NCI-H774 (cell line): ENCODE measurements at regions not wholly inside any gene's neighbourhood (a gene's known extent, or its start where the extent isn't known, plus 50 kb on each side); places are given as distances from the start of the nearest gene placed in this dataset.
A peak's percentile ranks its signal among the peaks of the same experiment; 100 is the strongest.
"Not testable (repeated sequence)": the region's sequence is repeated elsewhere in the genome, so short reads cannot be mapped to it uniquely, and the experiment has no call there.

Experiments
- DNase-seq: peaks from one replicate; lab custom pipeline; 2025; lab: John Stamatoyannopoulos, UW

DNA sequence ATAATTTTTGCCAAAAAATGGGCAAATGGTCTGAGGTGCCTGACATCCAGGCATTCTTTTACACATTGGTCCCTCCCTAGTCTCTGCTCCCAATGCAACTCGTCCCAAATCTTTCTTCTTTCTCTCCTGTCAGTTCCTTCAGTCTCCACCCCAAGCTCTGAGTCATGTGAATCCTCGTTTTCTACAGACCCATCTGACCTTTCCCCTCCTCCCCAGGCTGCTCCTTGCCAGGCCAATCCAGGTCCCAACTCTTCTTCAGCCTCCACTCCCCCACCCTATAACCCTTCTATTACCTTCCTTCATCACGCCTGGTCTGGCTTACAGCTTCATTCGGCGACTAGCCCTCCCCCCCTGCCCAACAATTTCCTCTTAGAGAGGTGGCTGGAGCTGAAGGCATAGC is 55.3 kb downstream of the BBS10 start:
- not testable (repeated sequence) for DNase-seq

DNA sequence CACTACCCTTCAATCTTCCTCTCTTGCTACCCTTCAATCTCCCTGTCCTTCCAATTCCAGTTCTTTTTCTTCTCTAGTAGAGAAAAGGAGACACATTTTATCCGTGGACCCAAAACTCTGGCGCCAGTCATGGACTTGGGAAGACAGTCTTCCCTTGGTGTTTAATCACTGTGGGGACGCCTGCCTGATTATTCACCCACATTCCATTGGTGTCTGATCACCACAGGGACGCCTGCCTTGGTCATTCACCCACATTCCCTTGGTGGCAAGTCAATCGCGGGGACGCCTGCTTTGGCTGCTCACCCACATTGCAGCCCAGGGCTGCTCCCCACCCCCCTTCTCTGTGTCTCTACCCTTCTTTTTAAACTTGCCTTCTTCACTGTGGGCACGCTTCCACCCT is 55.9 kb downstream of the BBS10 start:
- DNase-seq, result not testable (repeated sequence)

DNA sequence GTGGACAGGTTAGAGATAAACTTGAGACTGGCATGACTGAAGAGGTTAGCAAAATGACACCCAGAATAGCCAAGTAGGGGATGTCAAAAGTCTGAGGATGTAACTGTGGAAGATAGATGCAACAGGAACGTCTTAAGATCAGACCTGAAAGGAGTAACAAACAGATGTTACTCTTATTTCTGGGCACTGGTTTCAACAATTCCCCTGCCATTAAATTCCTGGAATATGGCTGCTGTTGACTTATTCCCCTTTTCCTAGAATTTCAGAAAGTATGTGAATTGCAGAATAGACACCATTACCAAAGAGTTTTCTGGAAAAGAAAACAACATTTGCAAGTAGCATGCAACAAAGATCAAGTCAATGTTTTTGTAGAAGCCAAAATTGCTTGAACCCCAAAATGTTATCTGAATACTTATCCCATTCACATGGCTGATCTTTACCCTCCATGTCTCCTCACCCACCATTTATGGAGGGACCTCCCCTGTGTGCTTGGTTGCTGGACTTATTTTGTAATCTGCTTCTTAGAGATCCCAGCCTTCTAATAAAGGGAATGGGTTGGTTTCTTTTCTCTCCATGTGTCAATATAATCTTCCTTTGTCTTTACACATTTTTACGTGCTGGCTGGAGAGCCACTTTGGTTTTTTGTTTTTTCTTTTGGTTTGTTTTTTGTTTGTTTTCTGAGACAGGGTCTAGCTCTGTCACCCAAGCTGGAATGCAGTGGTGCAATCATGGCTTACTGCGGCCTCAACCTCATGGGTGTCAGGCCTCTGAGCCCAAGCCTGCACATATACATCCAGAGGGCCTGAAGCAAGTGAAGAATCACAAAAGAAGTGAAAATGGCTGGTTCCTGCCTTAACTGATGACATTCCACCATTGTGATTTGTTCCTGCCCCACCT is 57.0 kb downstream of the BBS10 start:
- DNase-seq, result no peak

DNA sequence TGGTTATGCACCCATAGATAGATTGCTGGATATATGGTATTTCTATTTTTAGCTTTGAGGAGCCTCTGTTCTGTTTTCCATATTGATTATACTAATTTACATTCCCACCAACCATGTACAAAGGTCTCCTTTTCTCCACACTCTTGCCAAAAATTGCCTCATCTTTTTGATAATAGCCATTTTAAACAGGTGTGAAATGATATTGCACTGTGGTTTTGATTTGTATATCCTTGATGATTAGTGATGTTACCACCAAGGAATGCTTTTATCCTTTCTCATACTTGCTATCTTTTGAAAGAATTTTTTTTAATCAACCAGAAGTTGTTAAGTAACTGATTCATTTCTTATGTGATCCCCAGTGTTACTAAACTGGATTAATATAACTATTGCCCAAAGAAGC is 60.0 kb downstream of the BBS10 start:
- DNase-seq, result no peak

DNA sequence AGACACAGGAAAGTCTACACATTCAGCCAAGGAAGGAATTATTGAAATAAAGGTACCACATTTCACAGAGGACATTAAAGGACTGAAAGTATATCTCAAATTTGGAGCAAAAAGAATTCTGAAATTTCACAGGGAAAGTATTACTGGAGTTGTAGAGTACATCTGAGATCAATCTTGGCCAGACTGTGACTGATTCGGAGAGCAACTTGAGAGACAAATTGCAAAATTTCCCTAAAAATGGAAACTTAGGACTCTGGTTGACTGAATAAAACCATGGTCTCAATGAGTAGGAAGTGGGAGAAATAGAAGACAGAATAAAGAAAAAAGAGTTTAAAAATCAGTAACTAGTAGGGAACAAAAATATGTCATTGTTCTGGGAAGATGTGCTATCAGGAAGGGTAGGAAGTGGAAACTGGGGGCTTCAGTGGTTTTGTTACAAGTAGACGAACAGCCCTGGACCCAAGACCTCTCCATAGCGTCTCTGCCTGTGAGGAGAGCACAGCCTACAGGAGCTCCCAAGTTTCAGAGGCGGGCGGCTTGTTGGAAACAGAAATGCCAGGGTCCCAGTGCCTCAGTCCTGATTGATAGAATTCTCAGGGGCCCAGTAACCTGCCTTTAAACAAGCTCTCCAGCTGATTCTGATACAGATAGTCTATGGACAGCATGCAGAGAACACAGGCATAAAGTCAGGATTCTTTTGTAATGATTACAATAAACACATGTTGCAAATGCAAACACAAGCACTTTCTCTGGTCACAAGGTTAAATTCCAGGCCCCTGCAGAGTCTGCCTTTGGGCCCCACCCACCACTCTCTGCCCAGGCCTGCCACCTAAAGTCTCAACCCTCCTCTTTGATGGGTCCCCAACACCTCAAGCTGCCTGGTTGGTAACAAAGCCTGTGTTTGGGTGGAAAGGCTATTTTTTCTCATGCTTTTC is 63.1 kb downstream of the BBS10 start:
- DNase-seq, result no peak

DNA sequence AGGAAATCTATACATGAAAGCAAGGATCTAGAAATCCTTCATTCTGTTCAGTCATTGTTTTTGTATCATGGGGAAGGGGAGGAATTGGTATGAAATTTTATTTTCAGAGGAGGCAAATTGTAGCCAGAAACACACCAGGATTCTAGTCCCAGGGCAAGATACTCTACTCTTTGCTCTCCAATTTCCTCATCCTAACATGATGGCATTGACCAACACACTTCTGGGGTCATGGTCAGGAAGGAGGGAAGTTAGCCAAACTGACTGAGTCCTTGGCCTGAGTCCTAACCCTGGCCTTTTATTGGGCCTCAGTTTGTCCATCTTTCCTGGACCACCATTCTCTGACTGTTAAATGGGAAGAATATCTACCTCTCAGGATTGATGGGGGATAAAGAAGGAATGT is 65.5 kb downstream of the BBS10 start:
- DNase-seq, result no peak

DNA sequence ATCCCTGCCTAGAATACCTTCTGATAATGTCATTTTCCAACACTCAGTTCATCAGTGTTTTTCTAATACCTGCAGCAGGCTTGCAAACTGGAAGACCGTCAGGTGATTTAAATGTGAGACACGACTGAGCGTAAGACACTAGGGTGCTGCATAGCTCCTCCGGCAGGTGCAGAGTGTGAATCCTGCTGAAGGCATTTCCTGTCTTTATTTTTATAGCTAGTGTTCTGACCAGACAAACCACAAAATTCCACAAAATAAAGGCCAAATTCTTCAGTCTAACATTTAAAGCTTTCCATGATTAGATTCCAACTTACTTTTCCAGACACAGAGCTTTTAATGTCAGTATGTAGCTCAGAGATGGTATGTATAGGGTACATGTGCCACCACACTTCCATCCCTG is 70.7 kb downstream of the BBS10 start:
- DNase-seq, result no peak

DNA sequence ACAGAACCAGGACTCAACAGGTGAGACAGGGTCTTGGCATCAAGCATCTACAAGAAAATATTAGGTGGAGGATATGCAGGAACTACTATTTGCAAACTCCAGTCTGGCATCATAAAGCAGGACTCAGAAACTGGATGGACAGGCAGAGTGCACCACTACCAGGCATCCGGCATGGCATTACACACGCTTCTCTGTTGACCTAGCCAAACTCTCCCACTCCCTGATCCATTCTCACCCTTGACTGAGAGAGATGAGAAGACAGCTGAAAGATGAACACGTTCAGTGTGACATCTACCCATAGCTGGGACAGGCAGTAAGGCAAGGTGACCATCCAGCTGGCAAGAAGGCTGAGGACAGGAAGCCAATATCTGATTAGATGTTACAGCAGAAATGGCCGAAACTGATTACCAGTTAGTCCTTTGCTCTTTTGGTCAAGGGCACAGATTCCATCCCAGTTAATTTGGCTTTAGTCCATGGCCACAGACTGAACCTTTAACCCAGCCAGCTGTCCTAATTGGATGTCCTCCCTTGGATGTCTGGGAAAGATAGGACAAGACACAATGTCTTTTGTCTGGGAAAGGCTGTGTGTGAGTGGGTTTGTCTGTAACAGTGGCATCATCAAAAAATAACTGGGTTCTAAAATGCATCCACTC is 71.6 kb downstream of the BBS10 start:
- no peak for DNase-seq

DNA sequence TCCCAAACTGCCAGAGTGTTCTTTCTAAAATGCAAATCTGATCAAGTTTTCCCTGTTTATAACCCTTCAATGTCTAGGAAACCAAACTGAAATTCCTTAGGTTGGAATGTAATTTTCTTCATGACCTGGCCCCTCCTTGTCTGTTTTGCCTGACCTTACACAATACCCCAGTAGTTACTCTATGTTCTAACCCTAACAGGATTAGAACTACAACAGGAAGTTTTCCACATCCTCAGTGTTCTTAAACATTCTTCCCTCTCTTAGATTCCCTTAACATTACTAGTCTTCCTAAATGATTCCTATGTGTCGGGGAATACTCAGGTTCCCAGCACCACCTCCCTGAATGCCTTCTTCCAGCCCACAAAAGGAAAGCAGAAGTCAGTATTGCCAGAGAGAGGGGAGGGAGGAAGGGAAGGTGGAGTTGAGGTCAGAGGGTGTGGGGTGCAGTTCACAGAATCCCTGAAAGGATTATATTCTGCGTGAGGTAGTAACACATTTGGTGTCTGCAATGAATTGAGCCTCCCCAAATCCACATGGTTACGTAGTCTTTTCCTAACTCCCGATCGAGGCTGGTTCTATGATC is 72.6 kb downstream of the BBS10 start:
- no peak for DNase-seq

DNA sequence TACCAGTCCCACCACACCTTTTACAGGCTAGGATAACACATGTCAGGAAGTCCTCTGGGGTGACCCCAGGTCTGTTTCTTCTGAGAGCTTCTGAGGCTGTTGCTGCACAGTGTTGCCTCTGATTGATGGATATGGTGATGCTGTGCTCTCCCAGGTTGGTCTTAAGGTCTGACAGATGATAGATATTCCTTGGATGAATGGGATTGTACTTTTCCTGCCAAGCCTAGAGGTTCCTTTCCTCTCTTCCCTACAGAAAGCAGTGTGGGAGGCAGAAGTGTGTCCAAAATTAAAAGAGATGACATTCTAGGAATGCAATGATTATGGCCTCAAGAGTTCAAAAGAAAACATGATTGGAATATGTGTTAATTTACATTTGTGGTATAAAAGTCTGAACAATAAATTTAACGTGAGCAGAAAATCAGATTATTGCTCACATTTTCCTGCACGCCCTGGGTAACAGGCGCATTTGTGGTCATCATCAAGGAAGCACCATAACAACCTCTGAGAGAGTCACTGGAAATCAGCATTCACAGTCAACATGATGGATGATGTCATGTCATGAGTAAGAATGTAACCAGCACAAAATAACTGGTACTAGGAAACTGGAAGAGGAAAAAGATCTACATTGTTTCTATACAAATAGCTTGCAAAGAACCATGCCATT is 73.7 kb downstream of the BBS10 start:
- no peak for DNase-seq

DNA sequence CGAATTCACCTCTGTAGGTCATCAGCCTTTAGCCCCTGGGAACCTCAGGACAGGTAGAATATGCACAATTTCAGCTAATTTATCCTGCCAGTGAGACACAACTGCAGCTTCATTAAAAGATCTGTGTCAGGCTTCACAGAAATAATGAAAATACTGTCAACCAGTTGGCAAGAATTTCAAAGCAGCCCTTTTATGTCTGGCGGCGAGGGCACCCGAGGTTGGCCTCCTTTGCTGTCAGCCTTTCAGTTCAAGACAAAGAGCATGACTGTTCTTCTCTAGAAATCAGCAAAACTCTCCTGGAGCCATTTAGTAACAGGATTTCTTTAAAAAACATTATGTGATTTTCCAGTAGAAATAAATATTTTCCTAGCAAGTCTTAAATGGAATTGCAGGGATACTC is 75.9 kb downstream of the BBS10 start:
- DNase-seq, result no peak

DNA sequence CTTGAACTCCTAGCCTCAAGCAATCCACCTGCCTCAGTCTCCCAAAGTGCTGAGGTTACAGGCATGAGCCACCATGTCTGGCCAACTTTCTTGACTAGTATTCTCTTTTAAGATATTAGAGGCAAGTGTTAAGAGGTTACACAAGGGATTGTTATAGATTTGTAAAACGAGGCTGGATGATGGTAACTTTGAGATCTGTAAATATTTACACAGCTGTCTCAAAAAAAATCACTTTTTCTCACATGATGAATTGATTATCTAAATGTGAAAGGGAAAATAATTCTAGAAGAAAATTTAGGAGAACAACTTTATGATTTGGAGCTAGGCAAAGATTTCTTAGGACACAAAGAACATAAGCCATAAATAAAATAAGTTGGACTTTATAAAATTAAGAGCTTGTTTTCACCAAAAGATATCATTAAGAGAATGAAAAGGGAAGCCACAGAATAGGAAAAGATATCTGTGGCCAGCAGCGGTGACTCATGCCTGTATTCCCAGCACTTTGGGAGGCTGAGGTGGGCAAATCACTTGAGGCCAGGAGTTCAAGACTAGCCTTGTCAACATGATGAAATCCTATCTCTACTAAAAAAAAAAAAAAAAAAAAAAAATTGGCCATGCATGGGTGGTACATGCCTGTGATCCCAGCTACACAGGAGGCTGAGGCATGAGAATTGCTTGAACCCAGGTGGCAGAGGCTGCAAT is 77.4 kb downstream of the BBS10 start:
- peak; percentile 4 for DNase-seq

DNA sequence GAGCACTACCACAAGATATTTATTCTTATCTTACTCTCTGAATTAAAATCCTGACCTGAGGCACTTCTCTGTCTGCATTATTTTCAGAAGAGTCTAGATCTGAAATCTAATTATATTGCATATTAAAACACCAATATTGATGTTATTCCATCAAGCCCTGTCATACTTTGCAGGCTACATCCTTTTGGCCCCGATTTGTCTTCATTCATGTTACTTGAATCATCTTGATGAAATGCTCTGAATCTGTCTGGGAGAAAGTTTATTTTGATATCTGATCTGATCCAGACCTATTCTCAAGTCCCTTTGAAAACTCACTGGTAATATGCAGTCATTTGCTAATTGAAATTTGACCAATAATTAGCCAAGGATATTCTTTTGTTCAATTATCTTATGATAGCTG is 79.9 kb downstream of the BBS10 start:
- no peak for DNase-seq

DNA sequence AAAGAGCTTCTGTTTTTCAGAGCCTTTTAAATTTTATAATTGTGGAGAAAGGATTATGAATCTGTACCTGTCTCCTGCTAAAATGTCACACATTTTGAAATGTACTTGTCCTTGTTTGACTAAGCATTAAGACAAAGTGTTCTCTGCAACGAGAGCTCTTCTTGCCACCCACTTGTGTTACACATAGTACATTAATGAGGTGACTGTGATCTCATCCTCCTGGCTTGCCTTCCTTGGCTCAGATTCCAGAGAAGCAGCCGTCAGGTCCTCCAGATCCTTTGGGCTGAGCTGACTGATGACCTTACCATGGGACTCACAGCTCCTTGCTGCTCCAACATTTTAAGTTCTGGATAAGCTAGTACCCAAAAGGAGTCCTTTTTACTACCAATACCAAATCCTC is 81.4 kb downstream of the BBS10 start:
- DNase-seq, result peak; percentile 6

DNA sequence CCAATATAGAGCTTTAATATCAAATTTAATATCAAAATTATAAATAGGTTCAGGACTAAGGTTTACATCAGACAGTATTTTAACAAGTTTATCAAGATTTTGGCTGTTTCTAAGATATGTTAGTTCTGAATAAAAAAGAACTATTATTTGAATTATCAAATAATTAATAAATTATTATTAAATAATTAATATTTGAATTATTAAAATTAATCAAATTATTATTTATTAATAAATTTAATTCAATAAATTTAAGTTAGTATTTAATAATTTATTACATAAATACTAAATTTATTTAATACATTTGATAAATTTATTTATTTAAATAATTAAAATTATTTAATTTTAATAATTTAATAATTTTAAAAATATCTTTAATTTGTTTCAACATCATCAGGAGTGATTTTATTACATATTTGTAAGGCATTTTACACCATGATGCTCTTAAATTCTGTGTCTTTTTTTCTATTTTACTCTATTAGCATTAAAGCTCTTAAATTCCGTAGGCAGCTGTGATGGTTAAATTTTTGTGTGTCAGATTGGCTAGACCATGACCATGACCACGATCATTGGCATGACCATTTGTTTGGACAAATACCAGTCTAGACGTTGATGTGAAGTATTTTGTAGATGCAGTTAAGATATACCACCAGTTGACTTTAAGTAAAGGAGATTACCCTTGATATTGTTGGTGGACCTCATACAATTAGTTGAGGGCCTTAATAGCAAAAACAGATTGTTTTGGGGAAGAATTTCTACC is 82.6 kb downstream of the BBS10 start:
- no peak for DNase-seq

DNA sequence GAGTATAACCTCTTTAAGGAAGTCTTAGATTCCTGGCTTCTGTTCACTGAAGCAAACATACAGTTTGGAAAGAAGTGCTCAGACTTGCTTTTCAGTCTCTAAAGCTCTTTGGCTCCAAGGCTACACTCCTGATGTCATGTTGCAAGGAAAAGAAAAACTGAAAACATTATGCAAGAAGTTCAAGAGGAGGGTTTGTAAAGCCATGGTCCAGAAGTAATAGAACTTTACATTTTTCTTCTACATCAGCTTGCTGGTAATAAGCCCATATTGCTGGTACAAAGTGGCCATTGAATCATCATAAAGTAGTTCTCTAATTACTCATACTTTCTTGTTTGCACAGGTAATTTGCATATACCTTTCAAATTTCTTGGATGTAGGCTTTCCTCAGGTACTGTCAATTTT is 83.6 kb downstream of the BBS10 start:
- DNase-seq, result no peak

DNA sequence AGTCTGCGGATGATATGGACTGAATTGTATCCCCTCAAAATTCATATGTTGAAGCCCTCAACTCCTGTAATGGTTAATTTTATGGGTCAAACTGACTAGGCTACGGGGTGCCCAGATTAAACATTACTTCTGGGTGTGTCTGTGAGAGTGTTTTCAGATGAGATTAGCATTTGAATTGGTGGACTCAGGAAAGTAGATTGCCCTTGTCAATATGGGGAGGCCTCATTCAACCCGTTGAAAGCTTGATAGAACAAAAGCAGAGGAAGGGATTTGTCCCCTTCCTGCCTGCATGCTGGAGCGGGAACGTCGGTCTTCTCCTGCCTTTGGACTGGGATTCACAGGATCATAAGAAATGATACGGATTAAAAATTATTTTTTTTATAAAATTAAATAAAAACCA is 84.5 kb downstream of the BBS10 start:
- no peak for DNase-seq

DNA sequence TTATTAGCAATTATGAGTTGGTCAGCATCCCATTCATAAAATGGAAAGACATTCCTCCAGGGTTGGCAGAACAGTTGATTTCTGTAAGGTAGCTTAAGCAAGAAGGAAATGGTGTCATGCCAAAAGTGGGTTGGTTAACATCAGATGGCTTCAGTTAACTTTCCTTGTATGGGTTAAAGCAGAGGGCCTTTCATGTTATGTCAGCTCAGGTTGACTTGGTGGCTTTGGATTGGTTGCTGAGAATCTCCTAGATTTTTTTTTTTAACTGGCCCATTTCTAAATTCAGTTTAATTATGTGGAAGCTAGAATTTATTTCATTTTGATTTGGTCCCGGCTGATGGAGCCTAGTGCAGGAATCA is 87.8 kb downstream of the BBS10 start:
- DNase-seq, result no peak

DNA sequence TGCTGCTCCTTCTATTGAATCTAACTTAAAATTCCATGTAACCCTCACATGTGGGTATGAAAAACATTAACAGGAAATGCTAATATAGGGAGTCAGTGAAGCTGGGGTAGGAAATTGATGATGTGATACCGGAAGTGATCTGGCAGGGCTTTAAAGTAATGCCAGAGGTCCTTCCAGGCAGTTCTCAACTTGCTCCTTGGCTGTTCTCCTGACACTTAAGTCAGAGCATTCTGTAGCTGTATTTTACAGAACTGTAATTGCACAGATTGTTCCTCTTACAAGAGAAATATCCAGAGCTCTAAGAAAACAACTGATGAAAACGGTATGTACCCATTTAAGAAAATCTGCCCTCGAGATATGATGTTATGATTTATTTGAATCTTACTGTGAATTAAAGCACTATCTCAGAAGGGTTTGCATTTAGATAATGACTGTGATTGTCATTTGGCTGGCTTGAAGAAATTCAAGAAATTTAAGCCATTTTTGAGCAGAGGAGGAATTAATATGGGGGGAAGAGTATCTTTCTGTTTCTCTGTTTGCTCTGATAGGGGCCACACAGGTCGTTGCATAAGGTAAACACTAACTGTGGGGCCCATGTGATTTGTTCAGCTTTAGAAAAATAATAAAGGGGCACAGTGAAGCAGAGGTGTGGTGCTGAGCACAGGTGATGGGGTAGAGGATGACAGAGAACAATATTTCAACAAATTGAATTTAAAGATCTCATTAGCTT is 88.4 kb downstream of the BBS10 start:
- DNase-seq, result no peak

DNA sequence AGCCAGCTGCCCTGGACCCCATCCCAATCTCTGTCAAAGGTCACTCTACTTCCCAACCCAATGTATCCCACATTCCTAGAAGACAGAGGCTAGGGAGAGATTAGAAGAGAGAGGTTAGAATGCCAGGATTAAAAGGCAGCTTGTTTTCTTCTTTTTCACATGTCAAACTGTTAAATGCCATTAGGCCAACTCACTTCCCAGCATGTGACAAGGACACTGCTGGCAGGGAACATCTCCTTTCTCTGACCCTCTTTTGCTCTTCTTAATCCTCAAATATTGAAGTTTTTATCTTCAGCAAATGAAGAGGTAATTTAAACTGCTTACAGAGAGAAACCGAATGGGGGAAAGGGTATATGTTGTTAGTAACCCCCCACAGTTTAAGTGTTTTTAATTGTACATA is 89.1 kb downstream of the BBS10 start:
- no peak for DNase-seq
